ENCODE measurements at regions not wholly inside any gene's neighbourhood (a gene's known extent, or its start where the extent isn't known, plus 50 kb on each side); places are given as distances from the start of the nearest gene placed in this dataset.

- DNase-seq (ENCODE audit: low spot score), result no peak
- H3K27me3 ChIP-seq (replicated peaks; ENCODE audit: insufficient read depth), result no peaks in the 10 kb centered on the region
- TF ChIP-seq POLR2A (IDR thresholded peaks at IDR 0.05) (no peak), CTCF (IDR thresholded peaks at IDR 0.05) (no peak), POLR2AphosphoS5 (IDR thresholded peaks at IDR 0.05) (no peak)
Observed at GRCh38 chr17:73724990-73725389, 80.7 kb upstream of the SDK2 start.

GRCh38 chr17:73725794-73726515 is 81.7 kb upstream of the SDK2 start:
- DNase-seq (ENCODE audit: low spot score), result no peak
- Histone ChIP-seq H3K27me3 (replicated peaks; ENCODE audit: insufficient read depth) (no peaks in the 10 kb centered on the region), H3K36me3 (no peaks in the 10 kb centered on the region), H3K27ac (no peak overlapping the region), H3K9me3 (no peaks in the 10 kb centered on the region), H3K4me3 (no peak overlapping the region), H3K4me1 (replicated peaks) (no peaks in the 10 kb centered on the region)
- intact Hi-C loops (cut with DNase I), result no loop called here
- 82% methylated on average over 11 of the region's 12 CpGs for WGBS
- TF ChIP-seq POLR2AphosphoS5 (IDR thresholded peaks at IDR 0.05) (no peak), CTCF (IDR thresholded peaks at IDR 0.05) (no peak), POLR2A (IDR thresholded peaks at IDR 0.05) (no peak)

More at GRCh38 chr17:73724990-73725389, 80.7 kb upstream of the SDK2 start:
- Histone ChIP-seq H3K9me3 (no peaks in the 10 kb centered on the region), H3K36me3 (no peaks in the 10 kb centered on the region), H3K4me3 (no peak overlapping the region), H3K27ac (no peak overlapping the region), H3K4me1 (replicated peaks) (no peaks in the 10 kb centered on the region)
- 93% methylated on average over 4 of the region's 4 CpGs for WGBS
- intact Hi-C loops (cut with DNase I), result no loop called here

- WGBS, result 83% methylated on average over 8 of the region's 8 CpGs
- Histone ChIP-seq H3K4me1 (replicated peaks) (no peaks in the 10 kb centered on the region), H3K9me3 (no peaks in the 10 kb centered on the region), H3K36me3 (no peaks in the 10 kb centered on the region), H3K4me3 (no peak overlapping the region), H3K27ac (no peak overlapping the region), H3K27me3 (replicated peaks; ENCODE audit: insufficient read depth) (no peaks in the 10 kb centered on the region)
- TF ChIP-seq POLR2A (IDR thresholded peaks at IDR 0.05), result no peak
- TF ChIP-seq POLR2AphosphoS5 (IDR thresholded peaks at IDR 0.05), result no peak
- no peak for TF ChIP-seq CTCF (IDR thresholded peaks at IDR 0.05)
- no peak for DNase-seq (ENCODE audit: low spot score)
- intact Hi-C loops (cut with DNase I), result no loop called here
Observed at GRCh38 chr17:73727941-73728340, 83.7 kb upstream of the SDK2 start.

- DNase-seq (ENCODE audit: low spot score), result no peak
- Histone ChIP-seq H3K9me3 (no peaks in the 10 kb centered on the region), H3K36me3 (no peaks in the 10 kb centered on the region), H3K27ac (no peak overlapping the region), H3K4me1 (replicated peaks) (no peaks in the 10 kb centered on the region), H3K27me3 (replicated peaks; ENCODE audit: insufficient read depth) (no peaks in the 10 kb centered on the region), H3K4me3 (no peak overlapping the region)
- intact Hi-C loops (cut with DNase I), result no loop called here
- WGBS, result 92% methylated on average over 6 of the region's 6 CpGs
- no peak for TF ChIP-seq POLR2A (IDR thresholded peaks at IDR 0.05)
- no peak for TF ChIP-seq CTCF (IDR thresholded peaks at IDR 0.05)
Observed at GRCh38 chr17:73729101-73729500, 84.9 kb upstream of the SDK2 start.

GRCh38 chr17:73731733-73732132 is 87.5 kb upstream of the SDK2 start:
- Histone ChIP-seq H3K9me3 (no peaks in the 10 kb centered on the region), H3K36me3 (no peaks in the 10 kb centered on the region), H3K27me3 (replicated peaks; ENCODE audit: insufficient read depth) (no peaks in the 10 kb centered on the region), H3K27ac (no peak overlapping the region), H3K4me3 (no peak overlapping the region), H3K4me1 (replicated peaks) (no peaks in the 10 kb centered on the region)
- no peak for DNase-seq (ENCODE audit: low spot score)
- intact Hi-C loops (cut with DNase I), result no loop called here
- 52% methylated on average over 10 of the region's 10 CpGs for WGBS
- TF ChIP-seq POLR2A (IDR thresholded peaks at IDR 0.05) (no peak), POLR2AphosphoS5 (IDR thresholded peaks at IDR 0.05) (no peak), CTCF (IDR thresholded peaks at IDR 0.05) (no peak)

All from prostate gland (tissue), 2 donors.